ENCODE measurements at regions not wholly inside any gene's neighbourhood (a gene's known extent, or its start where the extent isn't known, plus 50 kb on each side); places are given as distances from the start of the nearest gene placed in this dataset.

DNA sequence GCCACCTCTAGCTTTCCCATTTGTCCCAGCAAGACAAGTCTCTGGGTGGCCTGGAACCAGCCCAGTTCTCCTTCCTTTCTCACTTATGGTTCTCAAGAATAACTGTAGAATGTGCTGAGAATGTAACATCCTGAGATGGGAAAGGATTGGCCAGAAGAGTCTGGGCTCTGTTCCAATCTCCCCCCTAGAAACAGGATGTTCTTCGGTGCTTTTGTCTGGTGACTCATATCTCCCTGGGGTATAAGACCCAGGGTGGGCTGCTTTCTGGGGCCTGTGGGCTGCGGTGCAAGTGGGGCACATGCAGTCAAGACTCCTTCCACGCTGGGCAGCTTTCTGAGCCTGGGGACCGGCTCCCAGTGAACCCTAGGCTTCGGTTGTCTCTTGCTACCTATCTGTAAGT lies 251.2 kb upstream of the POU3F1 start:
- TF ChIP-seq TAF1 (IDR thresholded peaks at IDR 0.05; ENCODE audit: low read depth, low read length): no peak
- TF ChIP-seq POLR2A (IDR thresholded peaks at IDR 0.05; ENCODE audit: low read depth, low read length): no peak
- TF ChIP-seq POLR2AphosphoS5 (IDR thresholded peaks at IDR 0.05; ENCODE audit: low read depth, low read length): no peak

All from GM12891 (cell line).